ENCODE measurements at regions not wholly inside any gene's neighbourhood (a gene's known extent, or its start where the extent isn't known, plus 50 kb on each side); places are given as distances from the start of the nearest gene placed in this dataset.

- TF ChIP-seq FOXM1 (IDR thresholded peaks at IDR 0.05; ENCODE audit: borderline replicate concordance) (no peak), ELF4 (IDR thresholded peaks at IDR 0.05) (no peak)
- ChIA-PET CTCF (no interaction called here), POLR2A (no interaction called here)
Observed at GRCh38 chr13:82850644-82851043, 1031.6 kb downstream of the SLITRK1 start.

GRCh38 chr13:82848766-82849165 lies 1033.5 kb downstream of the SLITRK1 start:
- DNase-seq (ENCODE audit: extremely low spot score): no peak
- POLR2A ChIA-PET: no interaction called here
- no peak for TF ChIP-seq FOXA1 (IDR thresholded peaks at IDR 0.05)
- TF ChIP-seq HDGF (IDR thresholded peaks at IDR 0.05; ENCODE audit: borderline replicate concordance): no peak
- TF ChIP-seq L3MBTL2 (conservative IDR thresholded peaks at IDR 0.05): no peak
- TF ChIP-seq ARNT (IDR thresholded peaks at IDR 0.05): no peak
- no peak for TF ChIP-seq SUZ12 (IDR thresholded peaks at IDR 0.05)
- TF ChIP-seq NFRKB (IDR thresholded peaks at IDR 0.05): no peak
- TF ChIP-seq SP1 (IDR thresholded peaks at IDR 0.05): no peak
- no peak for TF ChIP-seq TARDBP (IDR thresholded peaks at IDR 0.05)
- no peak for TF ChIP-seq BHLHE40 (IDR thresholded peaks at IDR 0.05; ENCODE audit: borderline replicate concordance)
- TF ChIP-seq ZNF384 (IDR thresholded peaks at IDR 0.05): no peak
- TF ChIP-seq FOXM1 (IDR thresholded peaks at IDR 0.05; ENCODE audit: borderline replicate concordance): no peak
- CTCF ChIA-PET: no interaction called here

More at GRCh38 chr13:82850644-82851043, 1031.6 kb downstream of the SLITRK1 start:
- no peak for DNase-seq (ENCODE audit: extremely low spot score)

GRCh38 chr13:82847595-82847994 lies 1034.7 kb downstream of the SLITRK1 start:
- POLR2A ChIA-PET: no interaction called here

GRCh38 chr13:82833923-82834322 lies 1048.4 kb downstream of the SLITRK1 start:
- CTCF ChIA-PET: interaction anchor here (0.6 to 0.7 kb wide), 2 partner anchors 787 to 1485 kb away, joined by 3 to 4 read pairs; no protein-coding TSS in a partner anchor
- POLR2A ChIA-PET: no interaction called here

More at GRCh38 chr13:82847595-82847994, 1034.7 kb downstream of the SLITRK1 start:
- CTCF ChIA-PET: interaction anchor here (0.6 kb wide), 1 partner anchor 1516 kb away, joined by 3 read pairs; no protein-coding TSS in a partner anchor
- TF ChIP-seq SUZ12 (IDR thresholded peaks at IDR 0.05): no peak
- no peak for TF ChIP-seq LEF1 (IDR thresholded peaks at IDR 0.05; ENCODE audit: borderline replicate concordance)
- TF ChIP-seq ELF4 (IDR thresholded peaks at IDR 0.05): no peak
- peak; percentile 48; the same call in 1 of the 2 replicates for TF ChIP-seq PKNOX1 (IDR thresholded peaks at IDR 0.05)
- no peak for TF ChIP-seq SP1 (IDR thresholded peaks at IDR 0.05)
- TF ChIP-seq BHLHE40 (IDR thresholded peaks at IDR 0.05; ENCODE audit: borderline replicate concordance): no peak
- no peak for DNase-seq (ENCODE audit: extremely low spot score)

GRCh38 chr13:82829040-82829439 lies 1053.2 kb downstream of the SLITRK1 start:
- ChIA-PET POLR2A (no interaction called here), CTCF (no interaction called here)
- TF ChIP-seq ZNF384 (IDR thresholded peaks at IDR 0.05) (no peak), SUZ12 (IDR thresholded peaks at IDR 0.05) (no peak), ARNT (IDR thresholded peaks at IDR 0.05) (no peak), HDGF (IDR thresholded peaks at IDR 0.05; ENCODE audit: borderline replicate concordance) (no peak), FOXA1 (IDR thresholded peaks at IDR 0.05) (no peak), NFRKB (IDR thresholded peaks at IDR 0.05) (no peak), TARDBP (IDR thresholded peaks at IDR 0.05) (no peak), ELF4 (IDR thresholded peaks at IDR 0.05) (no peak), PKNOX1 (IDR thresholded peaks at IDR 0.05) (no peak), L3MBTL2 (conservative IDR thresholded peaks at IDR 0.05) (no peak), FOXK2 (IDR thresholded peaks at IDR 0.05) (no peak), SP1 (IDR thresholded peaks at IDR 0.05) (no peak), CTBP1 (IDR thresholded peaks at IDR 0.05; ENCODE audit: borderline replicate concordance) (no peak), LEF1 (IDR thresholded peaks at IDR 0.05; ENCODE audit: borderline replicate concordance) (no peak), BHLHE40 (IDR thresholded peaks at IDR 0.05; ENCODE audit: borderline replicate concordance) (no peak), FOXM1 (IDR thresholded peaks at IDR 0.05; ENCODE audit: borderline replicate concordance) (no peak)
- DNase-seq (ENCODE audit: extremely low spot score): no peak

More at GRCh38 chr13:82833923-82834322, 1048.4 kb downstream of the SLITRK1 start:
- no peak for DNase-seq (ENCODE audit: extremely low spot score)
- TF ChIP-seq HDGF (IDR thresholded peaks at IDR 0.05; ENCODE audit: borderline replicate concordance): no peak
- no peak for TF ChIP-seq PKNOX1 (IDR thresholded peaks at IDR 0.05)
- TF ChIP-seq NFRKB (IDR thresholded peaks at IDR 0.05): no peak
- no peak for TF ChIP-seq ARNT (IDR thresholded peaks at IDR 0.05)
- no peak for TF ChIP-seq FOXA1 (IDR thresholded peaks at IDR 0.05)
- TF ChIP-seq BHLHE40 (IDR thresholded peaks at IDR 0.05; ENCODE audit: borderline replicate concordance): no peak
- no peak for TF ChIP-seq ELF4 (IDR thresholded peaks at IDR 0.05)
- no peak for TF ChIP-seq CTBP1 (IDR thresholded peaks at IDR 0.05; ENCODE audit: borderline replicate concordance)
- no peak for TF ChIP-seq FOXM1 (IDR thresholded peaks at IDR 0.05; ENCODE audit: borderline replicate concordance)
- no peak for TF ChIP-seq L3MBTL2 (conservative IDR thresholded peaks at IDR 0.05)
- TF ChIP-seq SUZ12 (IDR thresholded peaks at IDR 0.05): no peak
- TF ChIP-seq ZNF384 (IDR thresholded peaks at IDR 0.05): no peak
- TF ChIP-seq TARDBP (IDR thresholded peaks at IDR 0.05): no peak
- TF ChIP-seq FOXK2 (IDR thresholded peaks at IDR 0.05): no peak
- TF ChIP-seq SP1 (IDR thresholded peaks at IDR 0.05): no peak
- TF ChIP-seq LEF1 (IDR thresholded peaks at IDR 0.05; ENCODE audit: borderline replicate concordance): no peak

GRCh38 chr13:82827724-82828123 lies 1054.5 kb downstream of the SLITRK1 start:
- no peak for DNase-seq (ENCODE audit: extremely low spot score)
- POLR2A ChIA-PET: no interaction called here
- CTCF ChIA-PET: no interaction called here
- no peak for TF ChIP-seq ELF4 (IDR thresholded peaks at IDR 0.05)
- no peak for TF ChIP-seq FOXA1 (IDR thresholded peaks at IDR 0.05)

- CTCF ChIA-PET: no interaction called here
- TF ChIP-seq LEF1 (IDR thresholded peaks at IDR 0.05; ENCODE audit: borderline replicate concordance): no peak
- TF ChIP-seq TARDBP (IDR thresholded peaks at IDR 0.05): no peak
- no peak for TF ChIP-seq FOXM1 (IDR thresholded peaks at IDR 0.05; ENCODE audit: borderline replicate concordance)
- no peak for TF ChIP-seq ELF4 (IDR thresholded peaks at IDR 0.05)
- TF ChIP-seq HDGF (IDR thresholded peaks at IDR 0.05; ENCODE audit: borderline replicate concordance): no peak
- TF ChIP-seq SP1 (IDR thresholded peaks at IDR 0.05): no peak
- no peak for TF ChIP-seq ZNF384 (IDR thresholded peaks at IDR 0.05)
- TF ChIP-seq ARNT (IDR thresholded peaks at IDR 0.05): no peak
- no peak for TF ChIP-seq SUZ12 (IDR thresholded peaks at IDR 0.05)
- TF ChIP-seq BHLHE40 (IDR thresholded peaks at IDR 0.05; ENCODE audit: borderline replicate concordance): no peak
- TF ChIP-seq PKNOX1 (IDR thresholded peaks at IDR 0.05): no peak
- TF ChIP-seq FOXA1 (IDR thresholded peaks at IDR 0.05): no peak
- no peak for TF ChIP-seq L3MBTL2 (conservative IDR thresholded peaks at IDR 0.05)
- TF ChIP-seq FOXK2 (IDR thresholded peaks at IDR 0.05): no peak
- TF ChIP-seq CTBP1 (IDR thresholded peaks at IDR 0.05; ENCODE audit: borderline replicate concordance): no peak
- TF ChIP-seq NFRKB (IDR thresholded peaks at IDR 0.05): no peak
- no peak for DNase-seq (ENCODE audit: extremely low spot score)
- POLR2A ChIA-PET: no interaction called here
Observed at GRCh38 chr13:82822935-82823334, 1059.3 kb downstream of the SLITRK1 start.
